Tibial nerve (tissue), 4 donors: ENCODE measurements at regions not wholly inside any gene's neighbourhood (a gene's known extent, or its start where the extent isn't known, plus 50 kb on each side); places are given as distances from the start of the nearest gene placed in this dataset.

Experiments used
- EP300 ChIP-seq, 2 donors: sonication (generic); formaldehyde crosslinking; IDR thresholded peaks; one replicate each; pipeline ENCODE4 v1.6.1; 2017; ENCODE audit warnings: antibody characterized with exemption in 2 of 2, mild to moderate bottlenecking in 1 of 2
- POLR2A ChIP-seq, 2 donors: fragments of 450-650 bp; IDR thresholded peaks; one replicate each; pipeline ENCODE4 v1.6.1; 2017; ENCODE audit warnings: antibody characterized with exemption in 2 of 2, mild to moderate bottlenecking in 2 of 2, moderate library complexity in 2 of 2
- TF ChIP-seq, protein P1 (sequence below), 5 experiments: fragments of 200-600 bp in 3 of 5; fragments of 450-650 bp in 2 of 5; sonication (generic) in 3 of 5; IDR thresholded peaks; one replicate each; pipeline ENCODE4 v1.5.1; 2016 to 2019; ENCODE audit warnings: antibody characterized with exemption in 5 of 5, mild to moderate bottlenecking in 3 of 5, moderate library complexity in 2 of 5

DNA sequence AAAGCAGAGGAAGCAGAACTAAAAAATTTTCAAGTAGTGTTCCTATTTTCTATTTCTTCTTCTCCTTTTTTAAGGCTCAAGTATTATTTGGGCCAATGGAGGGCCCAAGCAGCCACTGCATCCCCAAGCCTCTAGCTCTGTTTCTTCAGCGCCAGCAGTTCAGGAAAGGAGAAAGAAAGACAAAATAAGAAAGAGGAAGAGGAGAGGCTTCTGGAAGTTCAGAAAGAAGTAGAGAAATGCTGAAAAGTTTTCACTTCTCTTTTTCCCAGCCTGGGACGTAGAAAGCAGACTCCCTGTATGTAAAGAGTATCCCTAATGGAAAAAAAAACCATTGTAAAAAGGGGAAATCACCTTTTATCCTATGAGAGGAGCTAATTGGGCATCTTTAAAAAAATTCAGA, 165.5 kb upstream of the KLF12 start:
- TF ChIP-seq, protein P1, sequence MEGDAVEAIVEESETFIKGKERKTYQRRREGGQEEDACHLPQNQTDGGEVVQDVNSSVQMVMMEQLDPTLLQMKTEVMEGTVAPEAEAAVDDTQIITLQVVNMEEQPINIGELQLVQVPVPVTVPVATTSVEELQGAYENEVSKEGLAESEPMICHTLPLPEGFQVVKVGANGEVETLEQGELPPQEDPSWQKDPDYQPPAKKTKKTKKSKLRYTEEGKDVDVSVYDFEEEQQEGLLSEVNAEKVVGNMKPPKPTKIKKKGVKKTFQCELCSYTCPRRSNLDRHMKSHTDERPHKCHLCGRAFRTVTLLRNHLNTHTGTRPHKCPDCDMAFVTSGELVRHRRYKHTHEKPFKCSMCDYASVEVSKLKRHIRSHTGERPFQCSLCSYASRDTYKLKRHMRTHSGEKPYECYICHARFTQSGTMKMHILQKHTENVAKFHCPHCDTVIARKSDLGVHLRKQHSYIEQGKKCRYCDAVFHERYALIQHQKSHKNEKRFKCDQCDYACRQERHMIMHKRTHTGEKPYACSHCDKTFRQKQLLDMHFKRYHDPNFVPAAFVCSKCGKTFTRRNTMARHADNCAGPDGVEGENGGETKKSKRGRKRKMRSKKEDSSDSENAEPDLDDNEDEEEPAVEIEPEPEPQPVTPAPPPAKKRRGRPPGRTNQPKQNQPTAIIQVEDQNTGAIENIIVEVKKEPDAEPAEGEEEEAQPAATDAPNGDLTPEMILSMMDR (IDR thresholded peaks at IDR 0.05) = no peak
- no peak for TF ChIP-seq POLR2A (IDR thresholded peaks at IDR 0.05)
- TF ChIP-seq EP300 (IDR thresholded peaks at IDR 0.05) = peak in 1 of 2 donors; percentile 27
